ENCODE measurements at regions not wholly inside any gene's neighbourhood (a gene's known extent, or its start where the extent isn't known, plus 50 kb on each side); places are given as distances from the start of the nearest gene placed in this dataset.
"Not testable (repeated sequence)": the region's sequence is repeated elsewhere in the genome, so short reads cannot be mapped to it uniquely, and the experiment has no call there.

DNA sequence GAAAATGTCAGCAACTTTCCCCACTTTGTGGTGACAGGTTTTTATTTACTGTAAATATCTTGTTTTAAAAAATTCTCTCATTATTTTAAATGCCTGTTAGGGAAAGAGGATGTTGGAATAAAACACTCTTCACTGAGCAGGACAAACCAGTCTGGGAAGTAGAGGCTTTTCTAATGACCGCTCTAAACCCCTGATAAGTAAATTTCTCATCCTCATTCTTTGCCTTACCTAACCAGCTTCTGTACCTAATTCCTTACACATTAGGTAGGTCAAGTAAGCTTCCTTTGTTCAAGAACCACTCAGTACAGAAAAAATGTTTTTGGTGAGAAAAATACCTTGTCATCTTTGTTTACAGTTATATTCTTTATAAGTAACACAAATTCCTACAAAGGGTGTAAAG is 143.6 kb downstream of the GPR85 start:
- no peaks in the 10 kb centered on the region for H3K9me3 ChIP-seq (ENCODE audit: severe bottlenecking)
- no peaks in the 10 kb centered on the region for H3K27me3 ChIP-seq (ENCODE audit: insufficient read depth, low read depth, severe bottlenecking)
- no peak for DNase-seq
- TF ChIP-seq, protein P1, sequence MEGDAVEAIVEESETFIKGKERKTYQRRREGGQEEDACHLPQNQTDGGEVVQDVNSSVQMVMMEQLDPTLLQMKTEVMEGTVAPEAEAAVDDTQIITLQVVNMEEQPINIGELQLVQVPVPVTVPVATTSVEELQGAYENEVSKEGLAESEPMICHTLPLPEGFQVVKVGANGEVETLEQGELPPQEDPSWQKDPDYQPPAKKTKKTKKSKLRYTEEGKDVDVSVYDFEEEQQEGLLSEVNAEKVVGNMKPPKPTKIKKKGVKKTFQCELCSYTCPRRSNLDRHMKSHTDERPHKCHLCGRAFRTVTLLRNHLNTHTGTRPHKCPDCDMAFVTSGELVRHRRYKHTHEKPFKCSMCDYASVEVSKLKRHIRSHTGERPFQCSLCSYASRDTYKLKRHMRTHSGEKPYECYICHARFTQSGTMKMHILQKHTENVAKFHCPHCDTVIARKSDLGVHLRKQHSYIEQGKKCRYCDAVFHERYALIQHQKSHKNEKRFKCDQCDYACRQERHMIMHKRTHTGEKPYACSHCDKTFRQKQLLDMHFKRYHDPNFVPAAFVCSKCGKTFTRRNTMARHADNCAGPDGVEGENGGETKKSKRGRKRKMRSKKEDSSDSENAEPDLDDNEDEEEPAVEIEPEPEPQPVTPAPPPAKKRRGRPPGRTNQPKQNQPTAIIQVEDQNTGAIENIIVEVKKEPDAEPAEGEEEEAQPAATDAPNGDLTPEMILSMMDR (IDR thresholded peaks at IDR 0.05; ENCODE audit: low read depth, low read length) = no peak
- H3K36me3 ChIP-seq = no peaks in the 10 kb centered on the region
- no peak overlapping the region for H3K27ac ChIP-seq
- H3K4me3 ChIP-seq (ENCODE audit: low read depth, low read length) = no peak overlapping the region

- not testable (repeated sequence) for H3K36me3 ChIP-seq; H3K27ac ChIP-seq; H3K4me3 ChIP-seq (ENCODE audit: low read depth, low read length); DNase-seq; H3K9me3 ChIP-seq (ENCODE audit: severe bottlenecking); H3K27me3 ChIP-seq (ENCODE audit: insufficient read depth, low read depth, severe bottlenecking)
These were observed 144.5 kb downstream of the GPR85 start for GRCh38 chr7:112942125-112942524.

GRCh38 chr7:112940314-112940732 is 146.3 kb downstream of the GPR85 start:
- Histone ChIP-seq H3K27ac (peak overlapping the region; percentile 82), H3K4me3 (ENCODE audit: low read depth, low read length) (peak overlapping the region; percentile 88), H3K27me3 (ENCODE audit: insufficient read depth, low read depth, severe bottlenecking) (no peaks in the 10 kb centered on the region), H3K9me3 (ENCODE audit: severe bottlenecking) (no peaks in the 10 kb centered on the region), H3K36me3 (no peaks in the 10 kb centered on the region)
- TF ChIP-seq, protein P1 (IDR thresholded peaks at IDR 0.05; ENCODE audit: low read depth, low read length) = no peak
- no peak for DNase-seq

- H3K4me3 ChIP-seq (ENCODE audit: low read depth, low read length) = peak overlapping the region; percentile 88
- no peaks in the 10 kb centered on the region for H3K27me3 ChIP-seq (ENCODE audit: insufficient read depth, low read depth, severe bottlenecking)
- no peaks in the 10 kb centered on the region for H3K36me3 ChIP-seq
- DNase-seq = peak; percentile 100
- H3K27ac ChIP-seq = peak overlapping the region; percentile 85
- H3K9me3 ChIP-seq (ENCODE audit: severe bottlenecking) = no peaks in the 10 kb centered on the region
- TF ChIP-seq, protein P1 (IDR thresholded peaks at IDR 0.05; ENCODE audit: low read depth, low read length) = no peak
These were observed 146.9 kb downstream of the GPR85 start for GRCh38 chr7:112939574-112940313.

DNA sequence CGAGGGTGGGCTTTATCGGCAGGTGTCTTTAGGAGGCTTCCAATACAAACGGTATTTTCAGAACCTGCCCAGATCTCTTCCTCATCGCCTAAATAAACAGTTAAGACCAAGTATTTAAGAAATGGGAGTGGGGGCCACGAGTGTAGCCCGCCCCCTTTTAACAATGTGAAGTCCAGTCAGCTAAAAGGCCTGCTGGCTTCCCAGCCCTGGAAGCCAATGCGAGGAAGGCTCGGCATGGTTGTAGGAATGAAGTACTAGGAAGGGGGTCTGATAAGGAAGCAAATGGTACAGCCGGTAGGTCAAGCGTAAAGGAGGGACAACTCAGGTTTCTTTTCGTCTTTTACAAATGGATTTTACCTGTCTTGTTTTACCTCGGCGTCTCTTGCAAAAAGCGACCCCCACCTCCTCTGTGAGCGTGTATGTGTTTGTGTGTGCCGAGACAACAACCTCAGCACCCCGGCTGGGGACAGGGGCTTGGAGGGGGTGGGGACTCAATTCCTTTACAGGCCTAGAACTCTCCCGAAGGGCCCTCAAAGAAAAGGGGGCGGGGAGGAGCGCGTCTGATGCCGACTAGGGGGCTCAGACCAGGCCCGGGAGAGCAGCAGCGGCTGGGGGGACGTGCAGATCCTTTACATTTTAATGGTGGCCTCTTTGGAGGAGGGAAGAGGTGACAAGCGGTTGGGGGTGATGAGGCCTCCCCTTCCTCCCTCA is 147.6 kb downstream of the GPR85 start:
- Histone ChIP-seq H3K9me3 (ENCODE audit: severe bottlenecking) (no peaks in the 10 kb centered on the region), H3K27me3 (ENCODE audit: insufficient read depth, low read depth, severe bottlenecking) (no peaks in the 10 kb centered on the region), H3K4me3 (ENCODE audit: low read depth, low read length) (peak overlapping the region; percentile 88), H3K27ac (peak overlapping the region; percentile 85), H3K36me3 (no peaks in the 10 kb centered on the region; the same call in 1 of the 2 replicates)
- TF ChIP-seq, protein P1 (IDR thresholded peaks at IDR 0.05; ENCODE audit: low read depth, low read length) = no peak
- DNase-seq = peak; percentile 35

DNA sequence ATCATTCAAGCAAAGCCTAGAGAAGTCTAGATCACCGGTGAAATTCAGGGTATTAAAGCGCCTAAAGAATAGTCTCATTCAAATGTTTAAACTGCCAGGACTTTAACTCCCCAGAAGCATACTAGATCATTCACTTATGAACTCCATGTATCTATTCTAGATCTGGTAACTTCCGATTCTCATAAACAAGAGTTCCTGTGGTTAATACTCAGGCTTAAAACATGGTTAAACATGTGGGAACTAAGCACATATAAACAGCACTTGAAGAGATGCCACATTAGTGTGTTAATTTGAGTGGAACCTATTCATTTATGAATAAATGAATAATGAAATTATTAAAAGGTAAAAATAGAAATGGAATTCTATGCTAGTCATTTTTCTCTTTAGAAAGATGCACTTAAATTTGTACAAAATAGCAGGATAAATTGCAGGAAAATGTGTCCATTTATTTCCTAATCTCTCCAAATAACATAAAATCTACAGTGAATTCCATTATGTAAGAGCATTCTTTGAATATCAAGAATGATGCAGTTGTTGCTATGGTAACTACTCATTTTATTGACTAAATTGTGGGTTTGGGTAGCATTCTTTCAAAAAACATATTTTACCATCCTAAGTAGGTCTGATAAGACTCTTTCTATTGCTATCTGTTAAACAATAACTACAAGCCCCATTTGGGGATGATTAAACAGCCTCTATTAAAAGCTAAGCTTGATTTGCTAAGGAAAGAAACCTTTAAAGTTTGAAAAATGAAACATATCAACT is 147.6 kb upstream of the TMEM168 start:
- TF ChIP-seq, protein P1 (IDR thresholded peaks at IDR 0.05; ENCODE audit: low read depth, low read length) = no peak
- no peak for DNase-seq
- Histone ChIP-seq H3K36me3 (no peaks in the 10 kb centered on the region; the same call in 1 of the 2 replicates), H3K27ac (no peak overlapping the region), H3K27me3 (ENCODE audit: insufficient read depth, low read depth, severe bottlenecking) (no peaks in the 10 kb centered on the region), H3K4me3 (ENCODE audit: low read depth, low read length) (no peak overlapping the region), H3K9me3 (ENCODE audit: severe bottlenecking) (no peaks in the 10 kb centered on the region)

Data from WERI-Rb-1 (cell line).